Breast epithelium (tissue), 3 donors: ENCODE measurements at regions not wholly inside any gene's neighbourhood (a gene's known extent, or its start where the extent isn't known, plus 50 kb on each side); places are given as distances from the start of the nearest gene placed in this dataset.

Source experiments
- CTCF ChIP-seq, 3 donors: fragments of 450-650 bp; IDR thresholded peaks; one replicate each; pipeline ENCODE4 v1.5.1; 2016 to 2017; ENCODE audit warnings: antibody characterized with exemption in 3 of 3, mild to moderate bottlenecking in 3 of 3, moderate library complexity in 3 of 3
- POLR2A ChIP-seq: fragments of 450-650 bp; IDR thresholded peaks from one replicate; pipeline ENCODE4 v1.6.1; 2016; ENCODE audit warnings: antibody characterized with exemption, mild to moderate bottlenecking, moderate library complexity
- POLR2AphosphoS5 ChIP-seq, 3 donors: sonication (generic); formaldehyde crosslinking; IDR thresholded peaks; one replicate each; pipeline ENCODE4 v1.6.1; 2017; ENCODE audit warnings: antibody characterized with exemption in 3 of 3

GRCh38 chr1:244330318-244330625, 121.4 kb downstream of the ADSS2 start:
- TF ChIP-seq CTCF (IDR thresholded peaks at IDR 0.05) = no peak
- TF ChIP-seq POLR2A = no peak
- TF ChIP-seq POLR2AphosphoS5 (IDR thresholded peaks at IDR 0.05) = no peak
